Sigmoid colon (tissue), 6 donors: ENCODE measurements at regions not wholly inside any gene's neighbourhood (a gene's known extent, or its start where the extent isn't known, plus 50 kb on each side); places are given as distances from the start of the nearest gene placed in this dataset.

Experiments
- DNase-seq: peaks from one replicate; pipeline ENCODE4 v3.0.0-alpha.2; 2019
- H3K27ac ChIP-seq, 4 donors: fragments of 200-600 bp; sonication (generic); one replicate each; pipeline ENCODE4 v1.5.1; 2016 to 2019; ENCODE audit warnings: mild to moderate bottlenecking in 1 of 4
- H3K27me3 ChIP-seq, 3 donors: fragments of 200-600 bp; sonication (generic); one replicate each; pipeline ENCODE4 v1.5.1; 2019; ENCODE audit warnings: mild to moderate bottlenecking in 1 of 3
- H3K36me3 ChIP-seq, 4 donors: fragments of 200-600 bp; sonication (generic); one replicate each; pipeline ENCODE4 v1.5.1; 2016 to 2019
- H3K4me1 ChIP-seq, 4 donors: fragments of 200-600 bp; sonication (generic); one replicate each; pipeline ENCODE4 v1.5.1; 2017 to 2019
- H3K4me3 ChIP-seq, 4 donors: fragments of 200-600 bp; sonication (generic); one replicate each; pipeline ENCODE4 v1.5.1; 2017 to 2019; ENCODE audit warnings: mild to moderate bottlenecking in 2 of 4, moderate library complexity in 1 of 4
- H3K9me3 ChIP-seq, 4 donors: fragments of 200-600 bp in 3 of 4; sonication (generic) in 3 of 4; one replicate each; pipeline versions ENCODE4 v1.5.1 to v1.6.1; 2013 to 2019
- EP300 ChIP-seq, 4 donors: sonication (generic); formaldehyde crosslinking; IDR thresholded peaks; one replicate each; pipeline ENCODE4 v1.6.1; 2017; ENCODE audit warnings: antibody characterized with exemption in 4 of 4
- POLR2A ChIP-seq, 2 donors: fragments of 450-650 bp; IDR thresholded peaks; one replicate each; pipeline ENCODE4 v1.6.1; 2016; ENCODE audit warnings: antibody characterized with exemption in 2 of 2, mild to moderate bottlenecking in 2 of 2, moderate library complexity in 2 of 2
- POLR2AphosphoS5 ChIP-seq, 4 donors: sonication (generic); formaldehyde crosslinking; IDR thresholded peaks; one replicate each; pipeline ENCODE4 v1.6.1; 2017; ENCODE audit warnings: antibody characterized with exemption in 4 of 4
- WGBS, 2 donors: extraction: QIAGEN DNeasy Blood & Tissue Kit; methylation state at CpG; one replicate each; pipeline ENCODE4 v1.1.7; 2013; 5-methylcytosine and 5-hydroxymethylcytosine counted together
- intact Hi-C: fragments of 100-400 bp; cut with DNase I; formaldehyde crosslinking; loops from one replicate; pipeline ENCODE4 v1.15.1; 2023
- TF ChIP-seq, protein P1 (sequence below), 4 experiments: fragments of 450-650 bp in 3 of 4; fragments of 200-600 bp in 1 of 4; IDR thresholded peaks; one replicate each; pipeline ENCODE4 v1.5.1; 2016 to 2019; ENCODE audit warnings: antibody characterized with exemption in 4 of 4, mild to moderate bottlenecking in 3 of 4, moderate library complexity in 2 of 4
- donor health status: healthy with polysubstance abuse.
- donor health status: healthy.

DNA sequence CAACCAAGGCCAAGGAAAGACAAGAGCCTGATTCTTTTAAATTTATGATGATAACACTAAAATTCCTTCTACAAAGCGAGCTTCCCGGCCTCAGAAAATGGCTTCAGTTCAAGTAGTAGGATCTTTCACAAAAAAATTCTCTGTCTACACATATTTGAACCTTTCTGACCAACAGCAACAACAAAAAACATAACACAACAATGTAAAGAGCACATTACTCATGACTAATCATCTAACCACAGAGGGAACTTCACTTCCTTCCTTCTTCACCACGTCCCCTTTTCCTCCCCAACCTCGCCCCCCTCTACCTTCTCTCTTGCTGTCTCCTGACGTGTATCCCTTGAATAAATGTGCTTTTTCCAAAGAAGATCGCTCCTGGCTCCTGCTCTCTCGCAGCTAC, 228.2 kb downstream of the MYLK4 start:
- Histone ChIP-seq H3K36me3 (no peaks in the 10 kb centered on the region), H3K27me3 (no peaks in the 10 kb centered on the region), H3K4me1 (no peaks in the 10 kb centered on the region), H3K4me3 (no peak overlapping the region), H3K9me3 (peaks cover 0 to 12% (median 6%) of the 10 kb centered on the region in 4 donors), H3K27ac (no peak overlapping the region)
- TF ChIP-seq POLR2AphosphoS5 (IDR thresholded peaks at IDR 0.05) (no peak), EP300 (IDR thresholded peaks at IDR 0.05) (no peak), POLR2A (IDR thresholded peaks at IDR 0.05) (no peak)
- TF ChIP-seq, protein P1, sequence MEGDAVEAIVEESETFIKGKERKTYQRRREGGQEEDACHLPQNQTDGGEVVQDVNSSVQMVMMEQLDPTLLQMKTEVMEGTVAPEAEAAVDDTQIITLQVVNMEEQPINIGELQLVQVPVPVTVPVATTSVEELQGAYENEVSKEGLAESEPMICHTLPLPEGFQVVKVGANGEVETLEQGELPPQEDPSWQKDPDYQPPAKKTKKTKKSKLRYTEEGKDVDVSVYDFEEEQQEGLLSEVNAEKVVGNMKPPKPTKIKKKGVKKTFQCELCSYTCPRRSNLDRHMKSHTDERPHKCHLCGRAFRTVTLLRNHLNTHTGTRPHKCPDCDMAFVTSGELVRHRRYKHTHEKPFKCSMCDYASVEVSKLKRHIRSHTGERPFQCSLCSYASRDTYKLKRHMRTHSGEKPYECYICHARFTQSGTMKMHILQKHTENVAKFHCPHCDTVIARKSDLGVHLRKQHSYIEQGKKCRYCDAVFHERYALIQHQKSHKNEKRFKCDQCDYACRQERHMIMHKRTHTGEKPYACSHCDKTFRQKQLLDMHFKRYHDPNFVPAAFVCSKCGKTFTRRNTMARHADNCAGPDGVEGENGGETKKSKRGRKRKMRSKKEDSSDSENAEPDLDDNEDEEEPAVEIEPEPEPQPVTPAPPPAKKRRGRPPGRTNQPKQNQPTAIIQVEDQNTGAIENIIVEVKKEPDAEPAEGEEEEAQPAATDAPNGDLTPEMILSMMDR (IDR thresholded peaks at IDR 0.05), result no peak
- intact Hi-C loops, result no loop called here
- WGBS, 2 donors, result 48 to 58% methylated on average over 7 of the region's 7 CpGs
- no peak for DNase-seq

DNA sequence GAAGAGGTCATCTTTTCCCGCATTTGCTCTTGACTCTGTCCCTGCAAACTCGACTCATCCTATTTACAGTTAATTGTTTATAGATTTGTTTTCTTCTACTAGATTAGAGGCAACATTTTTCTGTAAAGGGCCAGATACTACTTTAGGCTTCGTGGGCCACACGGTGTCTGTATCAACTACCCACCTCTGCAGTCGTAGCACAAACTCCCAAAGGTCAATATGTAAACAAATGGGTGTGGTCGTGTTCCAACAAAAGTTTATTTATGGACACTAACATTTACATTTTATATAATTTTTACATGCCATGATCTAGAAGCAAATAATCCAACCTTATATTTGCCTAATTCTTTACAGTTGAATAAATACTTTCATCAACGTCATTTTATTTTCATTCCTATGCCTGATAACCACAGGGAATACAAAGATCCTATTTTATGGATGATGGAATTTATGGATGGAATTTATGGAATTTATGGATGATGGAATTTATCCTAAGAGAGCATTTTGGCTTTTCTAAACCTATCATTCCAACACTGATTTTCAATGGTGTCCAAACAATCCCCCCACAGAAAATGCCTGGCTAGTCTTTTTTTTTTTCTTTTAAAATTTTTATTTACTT, 232.8 kb downstream of the MYLK4 start:
- WGBS, 2 donors, result 59 to 76% methylated on average over 7 of the region's 7 CpGs
- Histone ChIP-seq H3K4me3 (no peak overlapping the region), H3K27ac (no peak overlapping the region), H3K27me3 (no peaks in the 10 kb centered on the region), H3K36me3 (no peaks in the 10 kb centered on the region), H3K9me3 (peaks cover 0 to 12% (median 2%) of the 10 kb centered on the region in 4 donors), H3K4me1 (no peaks in the 10 kb centered on the region)
- intact Hi-C loops, result no loop called here
- DNase-seq, result no peak
- TF ChIP-seq POLR2A (IDR thresholded peaks at IDR 0.05), result no peak
- no peak for TF ChIP-seq POLR2AphosphoS5 (IDR thresholded peaks at IDR 0.05)
- TF ChIP-seq EP300 (IDR thresholded peaks at IDR 0.05), result no peak
- TF ChIP-seq, protein P1 (IDR thresholded peaks at IDR 0.05), result no peak

DNA sequence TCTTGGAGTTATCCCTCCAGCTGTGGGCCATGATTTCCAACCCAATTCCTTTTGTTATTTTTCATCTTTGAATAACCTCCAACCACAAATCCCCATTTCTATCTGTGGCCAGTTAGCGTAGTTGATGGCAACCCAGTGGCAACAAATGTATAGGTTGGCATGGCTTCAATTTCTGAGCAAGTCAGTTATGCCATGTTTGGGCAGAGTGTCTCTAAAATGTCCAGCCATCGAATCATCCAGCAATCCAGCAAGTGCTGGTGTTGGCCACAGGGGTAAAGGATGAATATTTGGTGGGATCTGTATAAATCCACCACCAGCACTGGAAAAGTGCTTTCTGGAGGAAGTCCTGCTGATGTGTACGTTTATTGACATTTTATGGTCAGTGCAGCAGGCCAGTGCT, 233.3 kb downstream of the MYLK4 start:
- Histone ChIP-seq H3K36me3 (no peaks in the 10 kb centered on the region), H3K27me3 (no peaks in the 10 kb centered on the region), H3K4me3 (no peak overlapping the region), H3K27ac (no peak overlapping the region), H3K4me1 (no peaks in the 10 kb centered on the region), H3K9me3 (peaks cover 0 to 12% (median 2%) of the 10 kb centered on the region in 4 donors)
- WGBS, 2 donors, result 83 to 85% methylated on average over 3 of the region's 3 CpGs
- intact Hi-C loops, result no loop called here
- no peak for TF ChIP-seq POLR2A (IDR thresholded peaks at IDR 0.05)
- no peak for TF ChIP-seq EP300 (IDR thresholded peaks at IDR 0.05)
- no peak for TF ChIP-seq POLR2AphosphoS5 (IDR thresholded peaks at IDR 0.05)
- TF ChIP-seq, protein P1 (IDR thresholded peaks at IDR 0.05), result no peak
- DNase-seq, result no peak

DNA sequence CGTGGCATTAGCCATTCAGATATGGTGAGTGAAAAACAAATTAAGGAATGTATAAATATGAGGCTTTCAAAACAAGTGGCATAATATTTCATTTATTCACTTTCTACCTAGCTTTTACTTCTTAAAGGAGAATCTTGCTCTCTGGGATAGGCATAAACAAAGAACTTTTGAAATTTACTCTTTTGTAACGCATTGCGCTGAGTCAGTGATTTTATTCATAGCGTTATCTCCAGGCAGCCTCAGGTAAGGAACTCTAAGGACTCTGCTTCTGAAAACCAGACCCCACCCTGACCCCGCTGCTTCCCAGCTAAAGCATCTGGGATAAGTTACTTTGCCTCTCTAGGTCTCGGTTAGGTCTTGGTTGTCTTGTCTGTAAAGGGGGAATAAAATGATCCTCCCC, 234.7 kb downstream of the MYLK4 start:
- H3K27ac ChIP-seq, result no peak overlapping the region
- no peaks in the 10 kb centered on the region for H3K27me3 ChIP-seq
- intact Hi-C loops, result no loop called here
- no peak for DNase-seq
- H3K4me3 ChIP-seq, result no peak overlapping the region
- H3K9me3 ChIP-seq, result peaks cover 0 to 12% (median 2%) of the 10 kb centered on the region in 4 donors
- no peak for TF ChIP-seq POLR2AphosphoS5 (IDR thresholded peaks at IDR 0.05)
- TF ChIP-seq, protein P1 (IDR thresholded peaks at IDR 0.05), result no peak
- no peak for TF ChIP-seq POLR2A (IDR thresholded peaks at IDR 0.05)
- no peak for TF ChIP-seq EP300 (IDR thresholded peaks at IDR 0.05)
- WGBS, 2 donors, result 83 to 86% methylated on average over 6 of the region's 6 CpGs
- no peaks in the 10 kb centered on the region for H3K36me3 ChIP-seq
- H3K4me1 ChIP-seq, result no peaks in the 10 kb centered on the region
